CD14-positive monocyte (primary cell): ENCODE measurements at regions not wholly inside any gene's neighbourhood (a gene's known extent, or its start where the extent isn't known, plus 50 kb on each side); places are given as distances from the start of the nearest gene placed in this dataset.

ENCODE experiments used
- DNase-seq, 3 donors: peaks; one replicate each; pipeline ENCODE4 v3.0.0-alpha.2; 2011 to 2022
- H2AFZ ChIP-seq: 2 replicates; pipeline ENCODE4 v1.6.0; 2012; ENCODE audit warnings: mild to moderate bottlenecking, low read depth, low read length, inconsistent platforms; ENCODE audit not compliant: insufficient read depth, poor library complexity, severe bottlenecking
- H3K27ac ChIP-seq, 2 donors: 1 replicate in 1 of 2; 2 replicates in 1 of 2; pipeline ENCODE4 v1.5.1; 2012 to 2013; ENCODE audit warnings: low read length in 2 of 2, control low read depth in 1 of 2, inconsistent platforms in 1 of 2, low read depth in 1 of 2, mild to moderate bottlenecking in 1 of 2
- H3K27me3 ChIP-seq, 2 donors: one replicate each; pipeline versions ENCODE4 v1.6.0 to v1.6.1; 2011 to 2013; ENCODE audit warnings: low read length in 2 of 2; ENCODE audit not compliant: control insufficient read depth in 2 of 2, insufficient read depth in 2 of 2
- H3K36me3 ChIP-seq, 2 donors: replicated peaks in 1 of 2; 1 replicate in 1 of 2; 2 replicates in 1 of 2; pipeline versions ENCODE4 v1.5.1 to v1.6.1; 2012 to 2013; ENCODE audit warnings: low read length in 2 of 2, control low read depth in 1 of 2, inconsistent platforms in 1 of 2, mild to moderate bottlenecking in 1 of 2; ENCODE audit not compliant: insufficient read depth in 2 of 2, control insufficient read depth in 1 of 2
- H3K4me1 ChIP-seq, 2 donors: 1 replicate in 1 of 2; 2 replicates in 1 of 2; pipeline versions ENCODE4 v1.5.1 to v1.6.1; 2012 to 2013; ENCODE audit warnings: low read length in 2 of 2, control low read depth in 1 of 2, inconsistent platforms in 1 of 2, mild to moderate bottlenecking in 1 of 2, moderate library complexity in 1 of 2; ENCODE audit not compliant: insufficient read depth in 2 of 2, control insufficient read depth in 1 of 2
- H3K4me2 ChIP-seq: replicated peaks from 2 replicates; pipeline ENCODE3; 2012; ENCODE audit warnings: low read length, moderate library complexity, mild to moderate bottlenecking; ENCODE audit not compliant: poor library complexity, severe bottlenecking; ENCODE audit errors: extremely low read depth
- H3K4me3 ChIP-seq, 3 experiments: fragments of 200-600 bp in 1 of 3; sonication (generic) in 1 of 3; replicated peaks in 1 of 3; 1 replicate in 2 of 3; 2 replicates in 1 of 3; pipeline ENCODE4 v1.5.1; 2011 to 2013; ENCODE audit warnings: low read length in 3 of 3, mild to moderate bottlenecking in 3 of 3, control low read depth in 2 of 3, low read depth in 2 of 3, inconsistent platforms in 1 of 3, moderate library complexity in 1 of 3
- H3K79me2 ChIP-seq: 2 replicates; pipeline ENCODE4 v1.6.0; 2012; ENCODE audit warnings: mild to moderate bottlenecking, control low read depth, inconsistent platforms, low read length, moderate library complexity; ENCODE audit not compliant: insufficient read depth
- H3K9ac ChIP-seq: 2 replicates; pipeline ENCODE4 v1.6.0; 2017; ENCODE audit warnings: low read length, mild to moderate bottlenecking; ENCODE audit not compliant: insufficient read depth, poor library complexity, severe bottlenecking
- H3K9me3 ChIP-seq, 2 donors: replicated peaks in 1 of 2; 1 replicate in 1 of 2; 2 replicates in 1 of 2; pipeline versions ENCODE4 v1.5.1 to v1.6.1; 2012 to 2013; ENCODE audit warnings: low read length in 2 of 2, control low read depth in 1 of 2; ENCODE audit not compliant: control insufficient read depth in 1 of 2, insufficient read depth in 1 of 2
- H4K20me1 ChIP-seq: 2 replicates; pipeline ENCODE4 v1.6.0; 2012; ENCODE audit warnings: mild to moderate bottlenecking, low read length, control low read depth, moderate library complexity; ENCODE audit not compliant: insufficient read depth
- H3K27ac Mint-ChIP-seq, 7 donors: one replicate each; pipeline ENCODE4 v1.8.0; 2020; ENCODE audit warnings: mild to moderate bottlenecking in 7 of 7, mixed read lengths in 7 of 7, moderate library complexity in 6 of 7, inconsistent platforms in 2 of 7
- H3K27me3 Mint-ChIP-seq, 3 donors: one replicate each; pipeline ENCODE4 v1.8.0; 2021 to 2022; ENCODE audit warnings: low read depth in 3 of 3, mild to moderate bottlenecking in 3 of 3, mixed read lengths in 3 of 3, moderate library complexity in 3 of 3, inconsistent platforms in 1 of 3
- H3K36me3 Mint-ChIP-seq, 2 donors: one replicate each; pipeline ENCODE4 v1.8.0; 2020; ENCODE audit warnings: mixed read lengths in 2 of 2, inconsistent platforms in 1 of 2, mild to moderate bottlenecking in 1 of 2
- H3K4me1 Mint-ChIP-seq: one replicate; pipeline ENCODE4 v1.8.0; 2020; ENCODE audit warnings: mild to moderate bottlenecking, mixed read lengths
- H3K4me3 Mint-ChIP-seq, 2 donors: one replicate each; pipeline ENCODE4 v1.8.0; 2020; ENCODE audit warnings: mild to moderate bottlenecking in 2 of 2, mixed read lengths in 2 of 2, moderate library complexity in 1 of 2
- H3K9me3 Mint-ChIP-seq, 7 donors: one replicate each; pipeline ENCODE4 v1.8.0; 2020 to 2022; ENCODE audit warnings: mixed read lengths in 7 of 7, mild to moderate bottlenecking in 6 of 7, moderate library complexity in 6 of 7, inconsistent platforms in 2 of 7
- WGBS: methylation state at CpG from one replicate; pipeline ENCODE4 v1.1.5; 2013; ENCODE audit warnings: missing lambda C conversion rate; ENCODE audit not compliant: insufficient coverage; 5-methylcytosine and 5-hydroxymethylcytosine counted together
- intact Hi-C, 2 donors: fragments of 100-400 bp; cut with micrococcal nuclease; formaldehyde crosslinking; loops; one replicate each; pipeline versions ENCODE4 v1.15.0 to v1.15.1; 2023
- TF ChIP-seq, protein P1 (sequence below): fragments of 200-600 bp; IDR thresholded peaks from one replicate; pipeline ENCODE4 v1.8.0; 2022; ENCODE audit warnings: antibody characterized with exemption, mild to moderate bottlenecking

DNA sequence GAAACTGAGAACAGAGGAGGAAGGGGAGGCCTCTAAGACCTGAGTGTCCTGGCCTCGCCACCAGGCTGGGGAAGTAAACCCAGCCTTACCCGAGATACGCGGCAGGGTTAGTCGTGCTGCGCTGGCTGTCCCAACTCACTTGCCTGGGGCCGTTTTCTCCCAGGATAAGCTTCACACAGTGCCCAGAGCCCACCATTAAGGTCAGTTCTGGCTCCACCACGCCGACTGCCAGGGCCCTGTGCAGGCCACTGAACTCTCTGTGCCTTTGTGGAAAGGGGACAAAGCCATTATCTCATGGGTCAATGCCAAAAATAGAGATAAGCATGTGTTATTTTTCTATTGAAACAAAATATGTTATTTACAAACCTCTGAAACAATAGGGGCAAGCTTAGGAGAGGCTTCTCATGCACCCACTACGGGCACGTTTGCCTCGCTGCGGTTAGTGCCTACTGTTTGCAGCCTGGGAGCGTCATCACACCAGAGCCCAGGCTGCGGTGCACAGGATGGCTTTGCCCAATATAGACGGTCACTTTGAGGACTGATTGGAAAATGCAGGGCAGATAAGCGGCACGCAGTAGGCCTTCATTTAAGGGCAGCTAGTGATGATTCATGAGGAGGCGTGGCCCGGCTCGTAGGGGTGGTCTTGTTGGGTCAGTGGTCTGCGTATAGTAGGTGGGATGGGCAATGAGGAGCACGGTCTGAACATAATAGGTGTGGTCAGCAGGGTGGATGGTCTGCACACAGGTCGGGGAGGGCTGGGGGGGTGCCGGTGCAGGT lies 242.1 kb downstream of the GLI2 start:
- TF ChIP-seq, protein P1, sequence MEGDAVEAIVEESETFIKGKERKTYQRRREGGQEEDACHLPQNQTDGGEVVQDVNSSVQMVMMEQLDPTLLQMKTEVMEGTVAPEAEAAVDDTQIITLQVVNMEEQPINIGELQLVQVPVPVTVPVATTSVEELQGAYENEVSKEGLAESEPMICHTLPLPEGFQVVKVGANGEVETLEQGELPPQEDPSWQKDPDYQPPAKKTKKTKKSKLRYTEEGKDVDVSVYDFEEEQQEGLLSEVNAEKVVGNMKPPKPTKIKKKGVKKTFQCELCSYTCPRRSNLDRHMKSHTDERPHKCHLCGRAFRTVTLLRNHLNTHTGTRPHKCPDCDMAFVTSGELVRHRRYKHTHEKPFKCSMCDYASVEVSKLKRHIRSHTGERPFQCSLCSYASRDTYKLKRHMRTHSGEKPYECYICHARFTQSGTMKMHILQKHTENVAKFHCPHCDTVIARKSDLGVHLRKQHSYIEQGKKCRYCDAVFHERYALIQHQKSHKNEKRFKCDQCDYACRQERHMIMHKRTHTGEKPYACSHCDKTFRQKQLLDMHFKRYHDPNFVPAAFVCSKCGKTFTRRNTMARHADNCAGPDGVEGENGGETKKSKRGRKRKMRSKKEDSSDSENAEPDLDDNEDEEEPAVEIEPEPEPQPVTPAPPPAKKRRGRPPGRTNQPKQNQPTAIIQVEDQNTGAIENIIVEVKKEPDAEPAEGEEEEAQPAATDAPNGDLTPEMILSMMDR: no peak
- Histone ChIP-seq H3K9ac (no peak overlapping the region), H2AFZ (no peak overlapping the region), H3K79me2 (no peaks in the 10 kb centered on the region), H3K4me3 (no peak overlapping the region), H3K9me3 (no peaks in the 10 kb centered on the region), H3K36me3 (no peaks in the 10 kb centered on the region), H3K27ac (no peak overlapping the region), H3K4me1 (no peaks in the 10 kb centered on the region), H3K27me3 (no peaks in the 10 kb centered on the region), H3K4me2 (no peak overlapping the region), H4K20me1 (no peaks in the 10 kb centered on the region)
- peaks cover 0 to 5% (median 4%) of the 10 kb centered on the region in 3 donors for H3K27me3 Mint-ChIP-seq
- H3K36me3 Mint-ChIP-seq: no peaks in the 10 kb centered on the region
- H3K9me3 Mint-ChIP-seq: peaks cover 0 to 2% (median 0%) of the 10 kb centered on the region in 7 donors
- 93% methylated on average over 20 of the region's 25 CpGs for WGBS
- no peak overlapping the region for H3K27ac Mint-ChIP-seq
- H3K4me3 Mint-ChIP-seq: no peak overlapping the region
- DNase-seq: no peak
- no peaks in the 10 kb centered on the region for H3K4me1 Mint-ChIP-seq
- intact Hi-C loops: no loop called here

DNA sequence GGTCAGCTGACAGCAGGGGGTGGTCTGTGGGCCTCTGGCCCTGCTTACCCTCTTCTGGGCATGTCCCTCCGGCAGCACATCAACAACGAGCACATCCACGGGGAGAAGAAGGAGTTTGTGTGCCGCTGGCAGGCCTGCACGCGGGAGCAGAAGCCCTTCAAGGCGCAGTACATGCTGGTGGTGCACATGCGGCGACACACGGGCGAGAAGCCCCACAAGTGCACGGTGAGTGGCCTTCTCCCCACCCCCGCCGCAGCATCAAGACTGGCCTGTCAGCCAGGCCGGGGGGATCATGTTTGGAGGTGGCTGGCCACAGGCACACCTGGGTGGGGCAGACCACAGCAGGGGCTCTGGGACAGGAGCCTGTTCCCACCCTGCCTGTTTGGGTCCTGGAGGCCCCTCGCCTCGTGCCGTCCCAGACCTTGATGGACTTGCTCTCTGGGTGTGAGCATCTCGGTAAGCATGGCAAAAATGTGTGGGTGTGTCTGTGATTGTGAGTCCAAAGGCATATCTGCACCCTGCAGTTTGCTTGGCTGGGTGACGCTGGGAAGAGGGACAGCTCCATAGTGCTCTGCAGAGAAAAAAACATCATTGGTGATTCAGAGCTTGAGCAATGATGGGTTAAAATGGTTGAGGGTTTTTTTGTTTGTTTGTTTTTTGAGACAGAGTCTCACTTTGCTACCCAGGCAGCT lies 242.8 kb downstream of the GLI2 start:
- H3K9me3 Mint-ChIP-seq: peaks cover 0 to 2% (median 0%) of the 10 kb centered on the region in 7 donors
- no peak overlapping the region for H3K4me3 ChIP-seq
- H3K27me3 Mint-ChIP-seq: peaks cover 0 to 5% (median 4%) of the 10 kb centered on the region in 3 donors
- no peaks in the 10 kb centered on the region for H3K27me3 ChIP-seq
- no peak overlapping the region for H3K27ac Mint-ChIP-seq
- no peak overlapping the region for H3K27ac ChIP-seq
- no peaks in the 10 kb centered on the region for H3K36me3 Mint-ChIP-seq
- H3K4me3 Mint-ChIP-seq: no peak overlapping the region
- TF ChIP-seq, protein P1: no peak
- no peak overlapping the region for H3K4me2 ChIP-seq
- no peak overlapping the region for H2AFZ ChIP-seq
- H3K79me2 ChIP-seq: no peaks in the 10 kb centered on the region
- no peaks in the 10 kb centered on the region for H3K9me3 ChIP-seq
- 97% methylated on average over 20 of the region's 20 CpGs for WGBS
- H3K4me1 ChIP-seq: no peaks in the 10 kb centered on the region
- intact Hi-C loops: no loop called here
- no peaks in the 10 kb centered on the region for H4K20me1 ChIP-seq
- no peak overlapping the region for H3K9ac ChIP-seq
- DNase-seq: no peak
- no peaks in the 10 kb centered on the region for H3K4me1 Mint-ChIP-seq
- no peaks in the 10 kb centered on the region for H3K36me3 ChIP-seq
